HepG2 (cell line): ENCODE measurements at regions not wholly inside any gene's neighbourhood (a gene's known extent, or its start where the extent isn't known, plus 50 kb on each side); places are given as distances from the start of the nearest gene placed in this dataset.

Experiments
- ATAC-seq: fragments of 200-7000 bp; cut with Tn5 transposase; 3 replicates; pipeline ENCODE4 v1.9.1; 2020; ENCODE audit warnings: mild to moderate bottlenecking, moderate library complexity
- BruUV-seq: library from RNA; stranded (reverse); fragments of 400-500 nt; replicated peaks from 2 replicates; lab custom pipeline; 2021; lab: Mats Ljungman, UMichigan
- CTCF ChIA-PET: fragments of 300-600 bp; formaldehyde crosslinking; extraction: SDS; loops from one replicate; lab custom pipeline; 2021; ENCODE audit warnings: low total read pairs, inconsistent platforms, low intra/inter-chr PET ratio; lab: Yijun Ruan, JAX
- POLR2A ChIA-PET: fragments of 350-600 bp; sonication (Branson Sonifier 250); formaldehyde crosslinking; loops from one replicate; lab custom pipeline; 2020; ENCODE audit warnings: antibody characterized with exemption, inconsistent platforms; lab: Yijun Ruan, JAX
- DNase-seq: peaks from one replicate; pipeline ENCODE4 v3.0.0-alpha.2; 2015; ENCODE audit warnings: low spot score
- FAIRE-seq: peaks from 3 replicates; lab custom pipeline; 2011; peaks lifted over from hg19 to GRCh38; lab: Jason Lieb, UNC
- H2AFZ ChIP-seq: one replicate; pipeline ENCODE4 v1.6.1; 2011; ENCODE audit warnings: low read length, inconsistent platforms
- H3K27ac ChIP-seq: fragments of 300-600 bp; 3 replicates; pipeline ENCODE4 v1.8.0; 2011; ENCODE audit warnings: mixed run types, mild to moderate bottlenecking, mixed read lengths, low read length, inconsistent platforms; ENCODE audit not compliant: insufficient read depth; ENCODE audit errors: extremely low read length
- H3K27me3 ChIP-seq, 2 experiments: fragments of 200-600 bp in 1 of 2; 2 replicates in 1 of 2; 3 replicates in 1 of 2; pipeline versions ENCODE4 v1.6.0 to v1.8.0; 2011; ENCODE audit warnings: low read length in 2 of 2, mild to moderate bottlenecking in 2 of 2, moderate library complexity in 2 of 2, inconsistent platforms in 1 of 2; ENCODE audit not compliant: insufficient read depth in 2 of 2, control insufficient read depth in 1 of 2
- H3K36me3 ChIP-seq, 2 experiments: fragments of 200-600 bp in 1 of 2; replicated peaks in 1 of 2; 2 replicates in 1 of 2; 3 replicates in 1 of 2; pipeline versions ENCODE4 v1.5.1 to v1.8.0; 2011; ENCODE audit warnings: low read length in 2 of 2, inconsistent platforms in 1 of 2; ENCODE audit not compliant: insufficient read depth in 2 of 2, control insufficient read depth in 1 of 2
- H3K4me1 ChIP-seq: 2 replicates; pipeline ENCODE4 v1.5.1; 2012; ENCODE audit warnings: low read length, inconsistent platforms; ENCODE audit not compliant: insufficient read depth
- H3K4me2 ChIP-seq: 2 replicates; pipeline ENCODE4 v1.6.0; 2011; ENCODE audit warnings: low read depth, low read length, inconsistent platforms
- H3K4me3 ChIP-seq, 3 experiments: fragments of 200-600 bp in 1 of 3; sonication (generic), shearing (Covaris generic) in 1 of 3; replicated peaks in 1 of 3; 2 replicates each; pipeline ENCODE4 v1.5.1; 2011 to 2016; ENCODE audit warnings: low read length in 3 of 3, inconsistent platforms in 2 of 3, low read depth in 2 of 3, mild to moderate bottlenecking in 2 of 3, control low read depth in 1 of 3, mixed read lengths in 1 of 3; ENCODE audit not compliant: insufficient read depth in 1 of 3
- H3K79me2 ChIP-seq: one replicate; pipeline ENCODE4 v1.6.1; 2011; ENCODE audit warnings: low read length, inconsistent platforms; ENCODE audit not compliant: insufficient read depth
- H3K9ac ChIP-seq: 2 replicates; pipeline ENCODE4 v1.6.0; 2011; ENCODE audit warnings: mild to moderate bottlenecking, low read depth, low read length, inconsistent platforms; ENCODE audit not compliant: insufficient read depth
- H3K9me3 ChIP-seq: 2 replicates; pipeline ENCODE4 v1.5.1; 2012; ENCODE audit warnings: mild to moderate bottlenecking, low read length
- H4K20me1 ChIP-seq: 2 replicates; pipeline ENCODE4 v1.6.0; 2011; ENCODE audit warnings: inconsistent platforms, mild to moderate bottlenecking, low read length, moderate library complexity; ENCODE audit not compliant: insufficient read depth
- ARNT ChIP-seq: fragments of 450-650 bp; IDR thresholded peaks from 2 replicates; pipeline ENCODE4 v1.6.1; 2017
- EP300 ChIP-seq, 3 experiments: sonication (generic) in 1 of 3; formaldehyde crosslinking in 1 of 3; IDR thresholded peaks; 2 replicates each; pipeline versions ENCODE4 v1.5.1 to v1.6.1; 2011 to 2020; ENCODE audit warnings: low read depth in 2 of 3, low read length in 2 of 3, borderline replicate concordance in 1 of 3, improper control_type of control experiment in 1 of 3, mild to moderate bottlenecking in 1 of 3, missing genetic modification reagents in 1 of 3, moderate library complexity in 1 of 3
- JARID2 ChIP-seq: sonication (generic); formaldehyde crosslinking; IDR thresholded peaks from 2 replicates; pipeline ENCODE4 v1.8.1; 2023; ENCODE audit warnings: missing genetic modification reagents, inconsistent platforms; ENCODE audit not compliant: insufficient replicate concordance
- NR3C1 ChIP-seq: sonication (generic); formaldehyde crosslinking; IDR thresholded peaks from 2 replicates; pipeline ENCODE4 v1.4.0; 2020; ENCODE audit warnings: missing genetic modification reagents
- TBX2 ChIP-seq: sonication (generic); formaldehyde crosslinking; IDR thresholded peaks from 2 replicates; pipeline ENCODE4 v1.5.0; 2020; ENCODE audit warnings: missing genetic modification reagents, mild to moderate bottlenecking, borderline replicate concordance
- TFE3 ChIP-seq: IDR thresholded peaks from 2 replicates; pipeline ENCODE4 v1.6.1; 2016
- ZNF615 ChIP-seq: sonication (generic); formaldehyde crosslinking; IDR thresholded peaks from 2 replicates; pipeline ENCODE4 v1.5.0; 2020; ENCODE audit warnings: mild to moderate bottlenecking, missing genetic modification reagents, borderline replicate concordance
- ZNF652 ChIP-seq: IDR thresholded peaks from 2 replicates; pipeline ENCODE4 v1.6.1; 2016; ENCODE audit warnings: low read depth, borderline replicate concordance
- WGBS: methylation state at CpG from one replicate; pipeline ENCODE4 v1.1.6; 2017; ENCODE audit warnings: low lambda C conversion rate; 5-methylcytosine and 5-hydroxymethylcytosine counted together
- in situ Hi-C: cut with HindIII; loops from 2 replicates; pipeline ENCODE4 v1.10.0; 2017; ENCODE audit warnings: low pct_unique_long_range_greater_than_20kb; ENCODE audit not compliant: extremely low pct_ligation_motif_present
- intact Hi-C: fragments of 100-400 bp; cut with micrococcal nuclease; formaldehyde crosslinking; loops from one replicate; pipeline ENCODE4 v1.10.0; 2022; ENCODE audit not compliant: unreplicated experiment

- Histone ChIP-seq H3K9ac (no peak overlapping the region), H3K4me3 (no peak overlapping the region), H3K4me2 (no peak overlapping the region), H3K9me3 (no peaks in the 10 kb centered on the region), H3K27ac (no peak overlapping the region), H4K20me1 (no peaks in the 10 kb centered on the region), H3K79me2 (no peaks in the 10 kb centered on the region), H3K27me3 (no peaks in the 10 kb centered on the region), H2AFZ (no peak overlapping the region), H3K36me3 (no peaks in the 10 kb centered on the region), H3K4me1 (no peaks in the 10 kb centered on the region)
- intact Hi-C loops (no loop called here), in situ Hi-C loops (no loop called here)
- BruUV-seq = no TSS peak
- no peak for FAIRE-seq
- CTCF ChIA-PET = no interaction called here
- DNase-seq = no peak
- no peak for ATAC-seq
- POLR2A ChIA-PET = no interaction called here
- WGBS = 0% methylated on average over 2 of the region's 3 CpGs
- TF ChIP-seq TFE3 (CRISPR knock-in tag) = no peak
- no peak for TF ChIP-seq EP300 (IDR thresholded peaks at IDR 0.05; ENCODE audit: low read depth in 2 of 2, low read length in 2 of 2)
- no peak for TF ChIP-seq EP300 (CRISPR knock-in tag; IDR thresholded peaks at IDR 0.05; ENCODE audit: borderline replicate concordance)
- TF ChIP-seq ZNF652 (CRISPR knock-in tag) = no peak
- no peak for TF ChIP-seq ARNT
- no peak for TF ChIP-seq ZNF615 (CRISPR knock-in tag)
- no peak for TF ChIP-seq JARID2
- no peak for TF ChIP-seq NR3C1
- no peak for TF ChIP-seq TBX2
Observed at GRCh38 chr7:42677751-42678699, 233.8 kb downstream of the C7orf25 start.
